ENCODE measurements at regions not wholly inside any gene's neighbourhood (a gene's known extent, or its start where the extent isn't known, plus 50 kb on each side); places are given as distances from the start of the nearest gene placed in this dataset.

DNA sequence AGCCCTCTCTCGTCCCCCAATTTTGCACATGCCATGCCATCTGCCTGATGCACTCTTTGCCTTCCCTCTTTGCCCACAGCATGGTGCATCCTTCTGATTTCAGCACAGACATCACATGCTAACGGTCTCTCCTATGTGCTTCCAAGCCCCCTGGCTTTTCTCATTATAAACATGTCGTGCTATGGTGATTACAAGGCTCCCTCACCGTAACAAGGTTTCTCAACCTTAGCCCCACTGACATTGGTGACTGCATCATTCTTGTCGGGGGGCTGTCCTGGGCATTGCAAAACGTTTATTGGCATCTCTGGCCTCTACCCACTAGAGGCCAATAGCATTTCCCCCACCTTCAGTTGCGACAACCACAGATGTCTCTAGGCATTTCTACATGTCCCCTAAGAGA, 187.2 kb downstream of the TFAP2C start:
- CTCF ChIA-PET: no interaction called here
- intact Hi-C loops (cut with micrococcal nuclease): no loop called here
- no peaks in the 10 kb centered on the region for H3K4me1 Mint-ChIP-seq (ENCODE audit: low read depth)

GRCh38 chr20:56817780-56818675, 188.9 kb downstream of the TFAP2C start:
- no peaks in the 10 kb centered on the region for H3K4me1 Mint-ChIP-seq (ENCODE audit: low read depth)
- CTCF ChIA-PET: no interaction called here
- POLR2A ChIA-PET: no interaction called here
- no peak for DNase-seq
- H3K36me3 Mint-ChIP-seq: no peaks in the 10 kb centered on the region
- H3K27ac Mint-ChIP-seq: no peak overlapping the region
- intact Hi-C loops (cut with micrococcal nuclease): no loop called here
- no peaks in the 10 kb centered on the region for H3K9me3 Mint-ChIP-seq
- H3K27me3 Mint-ChIP-seq: peaks cover 3% of the 10 kb centered on the region
- no peak overlapping the region for H3K4me3 Mint-ChIP-seq

More for the DNA sequence above, 187.2 kb downstream of the TFAP2C start:
- H3K4me3 Mint-ChIP-seq: no peak overlapping the region
- no peaks in the 10 kb centered on the region for H3K36me3 Mint-ChIP-seq
- H3K27me3 Mint-ChIP-seq: peaks cover under 1% of the 10 kb centered on the region
- POLR2A ChIA-PET: no interaction called here
- H3K9me3 Mint-ChIP-seq: no peaks in the 10 kb centered on the region
- no peak for DNase-seq
- H3K27ac Mint-ChIP-seq: no peak overlapping the region

GRCh38 chr20:56820984-56821383, 191.9 kb downstream of the TFAP2C start:
- H3K4me1 Mint-ChIP-seq (ENCODE audit: low read depth): no peaks in the 10 kb centered on the region
- peaks cover 4% of the 10 kb centered on the region for H3K27me3 Mint-ChIP-seq
- no peak for DNase-seq
- intact Hi-C loops (cut with micrococcal nuclease): no loop called here
- H3K9me3 Mint-ChIP-seq: no peaks in the 10 kb centered on the region
- H3K36me3 Mint-ChIP-seq: no peaks in the 10 kb centered on the region
- ChIA-PET POLR2A (no interaction called here), CTCF (no interaction called here)
- H3K27ac Mint-ChIP-seq: no peak overlapping the region
- H3K4me3 Mint-ChIP-seq: no peak overlapping the region

GRCh38 chr20:56826306-56826704, 197.2 kb downstream of the TFAP2C start:
- DNase-seq: no peak
- intact Hi-C loops (cut with micrococcal nuclease): no loop called here
- no peaks in the 10 kb centered on the region for H3K4me1 Mint-ChIP-seq (ENCODE audit: low read depth)
- H3K36me3 Mint-ChIP-seq: no peaks in the 10 kb centered on the region
- no peak overlapping the region for H3K4me3 Mint-ChIP-seq
- no peak overlapping the region for H3K27ac Mint-ChIP-seq
- H3K9me3 Mint-ChIP-seq: peaks cover 2% of the 10 kb centered on the region
- H3K27me3 Mint-ChIP-seq: peaks cover 20% of the 10 kb centered on the region
- CTCF ChIA-PET: no interaction called here
- POLR2A ChIA-PET: no interaction called here

DNA sequence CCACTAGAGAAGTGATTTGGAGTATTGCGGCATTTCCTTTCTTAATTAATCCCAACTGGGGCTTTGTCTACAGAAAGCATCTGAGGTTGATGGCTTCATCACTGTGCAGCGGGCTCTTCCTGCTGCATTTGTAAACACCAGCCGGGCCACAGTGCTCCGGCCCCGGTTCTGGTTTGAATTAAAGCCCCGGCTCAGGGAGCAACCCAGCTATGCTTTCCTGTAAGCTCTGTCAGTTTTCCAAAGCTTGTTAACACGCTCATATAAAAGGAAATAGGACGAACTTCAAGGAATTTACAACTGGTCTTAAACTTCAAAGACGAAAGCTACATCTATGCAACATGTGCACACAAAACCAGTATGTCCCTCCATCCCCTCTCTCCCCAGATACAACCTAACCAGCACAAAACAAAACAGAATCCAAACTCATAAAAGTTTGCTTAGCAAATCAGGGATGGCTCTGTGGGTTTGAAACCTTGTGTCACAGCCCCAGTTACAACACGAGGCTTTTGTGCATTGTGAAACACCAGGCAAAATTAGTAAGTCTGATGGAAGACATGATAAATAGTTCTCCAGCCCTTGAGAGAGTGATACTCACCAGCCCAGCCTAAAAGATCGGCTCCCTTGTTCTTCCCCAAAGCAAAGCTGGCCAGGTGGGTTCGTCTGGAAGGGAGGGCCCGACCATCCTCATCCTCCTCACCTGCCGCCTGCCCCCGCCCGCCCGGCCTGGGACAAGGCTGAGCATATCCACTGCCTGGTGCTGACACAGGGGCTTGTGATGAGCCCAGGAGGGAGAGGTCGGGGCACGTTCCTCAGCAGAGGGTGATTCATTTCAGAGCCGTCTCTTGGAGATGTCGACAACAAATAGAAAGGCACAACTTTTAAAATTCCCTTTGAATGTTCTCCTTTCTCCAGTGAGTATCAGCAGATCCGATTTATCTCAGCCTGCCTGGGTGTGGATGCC, 197.9 kb downstream of the TFAP2C start:
- ChIA-PET CTCF (no interaction called here), POLR2A (no interaction called here)
- Mint-ChIP-seq H3K36me3 (no peaks in the 10 kb centered on the region), H3K4me1 (ENCODE audit: low read depth) (no peaks in the 10 kb centered on the region), H3K27me3 (peaks cover 21% of the 10 kb centered on the region), H3K9me3 (peaks cover 2% of the 10 kb centered on the region), H3K27ac (no peak overlapping the region), H3K4me3 (no peak overlapping the region)
- intact Hi-C loops (cut with micrococcal nuclease): no loop called here
- no peak for DNase-seq

- Mint-ChIP-seq H3K4me1 (ENCODE audit: low read depth) (no peaks in the 10 kb centered on the region), H3K27ac (no peak overlapping the region), H3K27me3 (peaks cover 23% of the 10 kb centered on the region), H3K4me3 (no peak overlapping the region), H3K36me3 (no peaks in the 10 kb centered on the region), H3K9me3 (peaks cover 2% of the 10 kb centered on the region)
- intact Hi-C loops (cut with micrococcal nuclease): no loop called here
- CTCF ChIA-PET: no interaction called here
- POLR2A ChIA-PET: no interaction called here
- DNase-seq: no peak
These were observed 198.7 kb downstream of the TFAP2C start for GRCh38 chr20:56827763-56828162.

- CTCF ChIA-PET: no interaction called here
- H3K27me3 Mint-ChIP-seq: peaks cover 23% of the 10 kb centered on the region
- intact Hi-C loops (cut with micrococcal nuclease): no loop called here
- POLR2A ChIA-PET: no interaction called here
- peaks cover 2% of the 10 kb centered on the region for H3K9me3 Mint-ChIP-seq
- no peak for DNase-seq
- H3K4me1 Mint-ChIP-seq (ENCODE audit: low read depth): no peaks in the 10 kb centered on the region
- H3K27ac Mint-ChIP-seq: no peak overlapping the region
- H3K4me3 Mint-ChIP-seq: no peak overlapping the region
- H3K36me3 Mint-ChIP-seq: no peaks in the 10 kb centered on the region
These were observed 199.3 kb downstream of the TFAP2C start for GRCh38 chr20:56828402-56828801.

GRCh38 chr20:56829788-56830385, 200.8 kb downstream of the TFAP2C start:
- DNase-seq: no peak
- no peaks in the 10 kb centered on the region for H3K36me3 Mint-ChIP-seq
- peaks cover 2% of the 10 kb centered on the region for H3K9me3 Mint-ChIP-seq
- no peak overlapping the region for H3K27ac Mint-ChIP-seq
- intact Hi-C loops (cut with micrococcal nuclease): no loop called here
- ChIA-PET CTCF (no interaction called here), POLR2A (no interaction called here)
- no peak overlapping the region for H3K4me3 Mint-ChIP-seq
- H3K27me3 Mint-ChIP-seq: peaks cover 23% of the 10 kb centered on the region
- H3K4me1 Mint-ChIP-seq (ENCODE audit: low read depth): no peaks in the 10 kb centered on the region

- POLR2A ChIA-PET: no interaction called here
- Mint-ChIP-seq H3K4me3 (no peak overlapping the region), H3K4me1 (ENCODE audit: low read depth) (no peaks in the 10 kb centered on the region), H3K27me3 (peaks cover 23% of the 10 kb centered on the region), H3K27ac (no peak overlapping the region), H3K9me3 (peaks cover 2% of the 10 kb centered on the region), H3K36me3 (no peaks in the 10 kb centered on the region)
- no peak for DNase-seq
- intact Hi-C loops (cut with micrococcal nuclease): no loop called here
- CTCF ChIA-PET: no interaction called here
These were observed 202.7 kb downstream of the TFAP2C start for GRCh38 chr20:56831795-56832194.

DNA sequence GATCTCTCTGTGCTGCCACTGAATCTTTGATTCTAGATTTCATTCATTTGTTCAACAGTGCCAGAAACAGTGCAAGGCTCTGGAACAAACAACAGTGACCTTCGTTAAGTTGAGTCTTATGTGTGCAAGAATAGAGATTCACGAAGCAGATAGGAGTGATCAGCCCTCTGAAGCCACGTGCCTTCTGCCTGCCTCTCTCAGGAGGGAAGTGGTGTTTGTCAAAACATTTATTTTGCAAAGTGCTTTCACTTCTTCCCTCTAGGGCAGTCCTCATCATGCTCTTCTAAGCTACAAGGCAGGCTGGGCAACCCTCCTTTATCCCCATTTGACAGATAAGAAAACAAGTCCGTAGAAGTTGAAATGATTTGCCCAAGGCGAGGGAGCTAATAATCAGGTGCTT, 204.3 kb downstream of the TFAP2C start:
- no peaks in the 10 kb centered on the region for H3K4me1 Mint-ChIP-seq (ENCODE audit: low read depth)
- peaks cover 2% of the 10 kb centered on the region for H3K9me3 Mint-ChIP-seq
- DNase-seq: no peak
- H3K27me3 Mint-ChIP-seq: peaks cover 23% of the 10 kb centered on the region
- H3K27ac Mint-ChIP-seq: no peak overlapping the region
- H3K36me3 Mint-ChIP-seq: no peaks in the 10 kb centered on the region
- ChIA-PET POLR2A (no interaction called here), CTCF (interaction anchor here (0.6 kb wide), 1 partner anchor 37 kb away, joined by 3 read pairs; no protein-coding TSS in a partner anchor)
- H3K4me3 Mint-ChIP-seq: no peak overlapping the region
- intact Hi-C loops (cut with micrococcal nuclease): no loop called here

- DNase-seq: no peak
These were observed 206.9 kb downstream of the TFAP2C start for GRCh38 chr20:56835829-56836550.

GRCh38 chr20:56839222-56839621, 210.1 kb downstream of the TFAP2C start:
- H3K27ac Mint-ChIP-seq: no peak overlapping the region
- H3K9me3 Mint-ChIP-seq: no peaks in the 10 kb centered on the region
- no peaks in the 10 kb centered on the region for H3K27me3 Mint-ChIP-seq
- POLR2A ChIA-PET: no interaction called here
- H3K4me3 Mint-ChIP-seq: no peak overlapping the region
- intact Hi-C loops (cut with micrococcal nuclease): no loop called here
- no peaks in the 10 kb centered on the region for H3K36me3 Mint-ChIP-seq
- no peaks in the 10 kb centered on the region for H3K4me1 Mint-ChIP-seq (ENCODE audit: low read depth)
- CTCF ChIA-PET: no interaction called here
- DNase-seq: no peak

More at GRCh38 chr20:56835829-56836550, 206.9 kb downstream of the TFAP2C start:
- ChIA-PET CTCF (no interaction called here), POLR2A (no interaction called here)
- Mint-ChIP-seq H3K9me3 (no peaks in the 10 kb centered on the region), H3K36me3 (no peaks in the 10 kb centered on the region), H3K4me1 (ENCODE audit: low read depth) (no peaks in the 10 kb centered on the region), H3K27ac (no peak overlapping the region), H3K4me3 (no peak overlapping the region), H3K27me3 (peaks cover 6% of the 10 kb centered on the region)
- intact Hi-C loops (cut with micrococcal nuclease): no loop called here

Measured in activated CD4-positive, alpha-beta memory T cell treated with anti-CD3 and anti-CD28 coated beads for 36 hours (primary cell).